HG02885 (cell line): ENCODE measurements at regions not wholly inside any gene's neighbourhood (a gene's known extent, or its start where the extent isn't known, plus 50 kb on each side); places are given as distances from the start of the nearest gene placed in this dataset.

ENCODE experiments used
- ATAC-seq: cut with Tn5 transposase; IDR thresholded peaks from one replicate; pipeline ENCODE4 v1.9.1; 2021; ENCODE audit warnings: mild to moderate bottlenecking; ENCODE audit not compliant: unreplicated experiment, poor library complexity

DNA sequence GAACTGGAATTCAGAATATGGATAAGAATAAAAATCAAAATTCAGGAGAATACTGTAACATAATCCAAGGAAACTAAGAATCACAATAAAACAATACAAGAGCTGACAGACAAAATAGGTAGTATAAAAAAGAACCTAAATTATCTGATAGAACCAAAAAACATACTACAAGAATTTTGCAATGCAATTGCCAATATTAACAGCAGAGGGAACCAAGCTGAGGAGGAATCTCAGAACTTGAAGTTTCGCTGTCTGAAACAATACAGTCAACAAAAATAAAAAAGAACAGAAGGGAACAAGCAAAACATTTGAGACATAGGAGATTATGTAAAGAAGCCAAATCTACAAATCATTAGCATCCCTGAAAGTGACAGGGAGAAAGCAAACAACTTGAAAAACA lies 84.1 kb upstream of the GALNT13 start:
- ATAC-seq, result no peak

DNA sequence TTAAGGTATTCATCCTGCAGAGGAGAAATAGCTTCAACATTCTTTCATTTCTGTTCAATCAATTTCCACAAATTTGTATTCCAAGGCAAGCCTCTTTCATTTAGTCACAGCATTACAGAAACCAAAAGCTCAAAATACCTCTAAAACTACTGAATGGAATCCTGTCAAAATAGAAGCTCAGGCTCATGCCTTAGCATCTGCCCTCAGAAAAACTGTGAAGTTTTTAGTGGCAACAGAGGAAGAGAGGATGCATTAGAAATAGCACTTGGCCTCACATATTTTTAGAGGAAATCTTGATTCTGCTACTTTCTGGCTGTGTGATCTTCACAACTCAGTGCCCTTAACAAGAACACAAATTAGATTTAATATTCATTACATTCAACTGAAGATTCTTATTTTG lies 69.1 kb upstream of the GALNT13 start:
- ATAC-seq, result no peak

DNA sequence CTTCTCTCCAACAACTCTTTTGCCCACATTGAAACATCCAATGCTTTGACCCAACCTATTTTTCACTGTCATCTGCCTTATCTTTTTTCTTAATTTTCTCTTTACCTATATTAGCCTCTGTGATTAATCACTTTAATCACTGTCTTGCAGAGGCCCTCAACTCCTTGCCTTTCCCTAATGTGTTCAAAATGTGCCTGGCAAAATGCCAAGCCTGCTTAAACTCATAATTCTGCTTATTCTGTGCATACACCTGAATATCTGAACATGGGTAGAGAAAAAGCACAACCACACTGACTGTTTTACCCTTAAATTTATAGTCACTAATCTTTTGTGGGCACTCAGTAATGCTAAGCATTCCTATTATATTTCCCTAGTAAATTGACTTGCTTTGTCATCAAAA lies 63.0 kb upstream of the GALNT13 start:
- no peak for ATAC-seq

DNA sequence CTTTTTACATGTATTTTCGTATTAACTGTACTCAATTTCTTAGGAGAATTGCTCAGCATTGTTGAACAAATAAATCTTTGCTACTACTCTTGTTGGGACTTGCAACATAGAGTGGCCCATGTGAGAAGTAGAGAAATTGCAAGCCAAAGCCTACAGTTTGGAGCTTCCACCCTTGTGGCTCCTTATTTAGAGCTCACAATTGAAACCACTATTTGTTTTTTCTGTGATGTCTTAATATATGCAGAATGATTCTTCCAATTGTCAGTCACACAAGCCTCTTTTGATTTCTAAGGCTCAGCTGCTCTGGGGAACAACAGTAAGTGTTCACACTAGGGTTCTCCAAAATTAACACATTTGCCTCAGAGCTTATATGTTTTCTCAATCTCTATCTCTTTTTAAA lies 60.2 kb upstream of the GALNT13 start:
- ATAC-seq, result no peak

DNA sequence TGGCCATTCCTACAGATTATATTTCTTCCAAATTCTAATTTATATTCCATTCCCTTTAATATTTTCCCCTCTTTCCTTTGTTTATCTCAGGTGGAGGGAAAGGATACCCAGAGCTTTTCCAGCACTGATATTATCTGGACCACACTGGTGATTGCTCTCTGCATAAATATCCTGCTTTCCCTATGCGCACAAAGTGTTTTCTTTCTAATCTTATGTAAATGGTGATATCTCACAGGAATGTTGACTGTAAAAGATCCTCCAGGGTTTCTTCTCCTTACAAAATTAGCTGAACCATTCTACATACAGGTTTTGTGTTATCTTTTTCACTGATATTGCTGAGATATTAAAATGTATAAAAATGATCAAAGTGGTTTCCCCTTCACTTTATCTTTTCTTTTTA lies 59.1 kb upstream of the GALNT13 start:
- no peak for ATAC-seq

DNA sequence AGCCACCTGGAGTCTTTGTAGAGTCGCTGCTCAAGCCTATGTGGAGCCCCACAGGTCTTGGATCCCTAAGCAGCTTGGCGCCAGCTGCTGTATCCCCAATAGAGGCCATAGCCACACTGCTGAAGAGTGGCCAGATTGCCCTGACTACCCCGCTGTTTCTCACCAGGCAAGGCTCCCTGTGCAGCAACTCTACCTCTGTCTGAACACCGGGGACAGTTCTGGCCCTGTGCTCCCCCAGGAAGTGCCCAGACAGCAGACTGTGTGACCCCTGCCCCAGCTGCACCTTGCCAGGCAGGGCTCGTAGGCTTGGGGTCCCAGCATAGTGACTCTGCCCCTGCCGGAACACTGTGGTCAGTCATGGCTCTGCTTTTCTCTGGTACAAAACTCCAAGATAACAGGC lies 53.5 kb upstream of the GALNT13 start:
- no peak for ATAC-seq

DNA sequence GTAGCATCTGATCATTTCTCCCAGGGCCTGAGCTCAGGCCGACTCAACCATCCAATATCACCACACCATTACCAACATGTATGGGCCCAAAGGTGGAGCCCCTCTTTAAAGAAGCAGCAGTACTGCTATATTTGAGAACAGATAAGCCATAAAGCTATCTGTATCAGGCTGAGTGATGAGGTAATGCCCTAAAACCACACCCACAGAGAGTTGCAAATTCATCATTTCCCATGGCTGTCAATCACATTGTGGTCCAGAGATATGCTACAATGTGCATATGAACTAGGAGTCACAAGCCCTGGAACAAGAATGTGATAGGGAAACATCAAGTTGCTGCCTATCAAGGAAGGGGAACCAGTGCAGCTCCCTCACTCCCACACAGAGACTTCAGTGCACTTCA lies 52.6 kb upstream of the GALNT13 start:
- no peak for ATAC-seq

DNA sequence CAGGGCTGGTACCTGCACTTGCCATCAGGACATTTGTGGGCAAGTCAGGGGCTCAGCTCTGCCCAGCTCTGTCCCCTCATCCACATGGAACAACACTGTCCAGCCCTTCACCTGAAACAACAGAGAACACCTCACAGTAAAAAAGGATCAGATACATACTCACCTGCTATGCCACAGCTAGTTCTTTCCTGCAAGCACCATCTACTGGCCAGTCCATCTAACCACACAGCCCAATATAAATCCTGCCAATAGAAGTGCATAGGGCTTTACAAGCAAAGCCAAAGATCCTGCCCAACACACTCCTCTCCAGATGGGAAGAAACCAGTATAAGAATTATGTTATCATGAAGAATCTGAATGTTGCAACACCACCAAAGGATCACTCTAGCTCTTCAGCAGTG lies 52.2 kb upstream of the GALNT13 start:
- no peak for ATAC-seq
